ENCODE measurements at regions not wholly inside any gene's neighbourhood (a gene's known extent, or its start where the extent isn't known, plus 50 kb on each side); places are given as distances from the start of the nearest gene placed in this dataset.

GRCh38 chr19:28703400-28703956 is 509.5 kb downstream of the UQCRFS1 start:
- H3K9me2 ChIP-seq (replicated peaks; ENCODE audit: low read depth, low read length) = no peaks in the 10 kb centered on the region
- no peaks in the 10 kb centered on the region for H3K27me3 ChIP-seq (ENCODE audit: insufficient read depth, low read length, poor library complexity, severe bottlenecking)
- H3K79me2 ChIP-seq (ENCODE audit: insufficient read depth, low read length) = no peaks in the 10 kb centered on the region
- no peak overlapping the region for H3K9ac ChIP-seq (ENCODE audit: low read depth, low read length, poor library complexity, severe bottlenecking)
- no peak overlapping the region for H3K4me3 ChIP-seq (ENCODE audit: low read length, poor library complexity, severe bottlenecking)
- TF ChIP-seq CTCF (conservative IDR thresholded peaks at IDR 0.05; ENCODE audit: low read length) = no peak
- TF ChIP-seq EZH2phosphoT487 (IDR thresholded peaks at IDR 0.05; ENCODE audit: borderline replicate concordance) = no peak
- no peaks in the 10 kb centered on the region for H4K20me1 ChIP-seq (ENCODE audit: insufficient read depth, low read length, poor library complexity, severe bottlenecking)
- H3K4me1 ChIP-seq (ENCODE audit: insufficient read depth, low read length, poor library complexity, severe bottlenecking) = no peaks in the 10 kb centered on the region
- H2AFZ ChIP-seq (ENCODE audit: low read length) = no peak overlapping the region
- no peak overlapping the region for H3K4me2 ChIP-seq (ENCODE audit: low read depth, low read length, poor library complexity, severe bottlenecking)
- H3K36me3 ChIP-seq (ENCODE audit: insufficient read depth, low read length) = no peaks in the 10 kb centered on the region
- no peaks in the 10 kb centered on the region for H3F3A ChIP-seq (ENCODE audit: low read depth)
- H3K9me3 ChIP-seq (ENCODE audit: insufficient read depth, low read depth, low read length) = no peaks in the 10 kb centered on the region

GRCh38 chr19:28701491-28701890 is 511.5 kb downstream of the UQCRFS1 start:
- H3K79me2 ChIP-seq (ENCODE audit: insufficient read depth, low read length) = no peaks in the 10 kb centered on the region
- no peaks in the 10 kb centered on the region for H4K20me1 ChIP-seq (ENCODE audit: insufficient read depth, low read length, poor library complexity, severe bottlenecking)
- no peaks in the 10 kb centered on the region for H3K9me2 ChIP-seq (replicated peaks; ENCODE audit: low read depth, low read length)
- H2AFZ ChIP-seq (ENCODE audit: low read length) = no peak overlapping the region
- H3K4me3 ChIP-seq (ENCODE audit: low read length, poor library complexity, severe bottlenecking) = no peak overlapping the region
- no peaks in the 10 kb centered on the region for H3K36me3 ChIP-seq (ENCODE audit: insufficient read depth, low read length)
- H3K9me3 ChIP-seq (ENCODE audit: insufficient read depth, low read depth, low read length) = no peaks in the 10 kb centered on the region; the same call in 1 of the 2 replicates
- H3F3A ChIP-seq (ENCODE audit: low read depth) = no peaks in the 10 kb centered on the region
- no peak overlapping the region for H3K9ac ChIP-seq (ENCODE audit: low read depth, low read length, poor library complexity, severe bottlenecking)
- H3K4me1 ChIP-seq (ENCODE audit: insufficient read depth, low read length, poor library complexity, severe bottlenecking) = no peaks in the 10 kb centered on the region
- H3K4me2 ChIP-seq (ENCODE audit: low read depth, low read length, poor library complexity, severe bottlenecking) = no peak overlapping the region
- no peak for TF ChIP-seq CTCF (conservative IDR thresholded peaks at IDR 0.05; ENCODE audit: low read length)
- no peak for TF ChIP-seq EZH2phosphoT487 (IDR thresholded peaks at IDR 0.05; ENCODE audit: borderline replicate concordance)
- H3K27me3 ChIP-seq (ENCODE audit: insufficient read depth, low read length, poor library complexity, severe bottlenecking) = no peaks in the 10 kb centered on the region

- Histone ChIP-seq H3K4me2 (ENCODE audit: low read depth, low read length, poor library complexity, severe bottlenecking) (no peak overlapping the region), H4K20me1 (ENCODE audit: insufficient read depth, low read length, poor library complexity, severe bottlenecking) (no peaks in the 10 kb centered on the region), H3F3A (ENCODE audit: low read depth) (no peaks in the 10 kb centered on the region), H3K27me3 (ENCODE audit: insufficient read depth, low read length, poor library complexity, severe bottlenecking) (no peaks in the 10 kb centered on the region), H3K4me1 (ENCODE audit: insufficient read depth, low read length, poor library complexity, severe bottlenecking) (no peaks in the 10 kb centered on the region), H3K36me3 (ENCODE audit: insufficient read depth, low read length) (no peaks in the 10 kb centered on the region), H2AFZ (ENCODE audit: low read length) (no peak overlapping the region), H3K4me3 (ENCODE audit: low read length, poor library complexity, severe bottlenecking) (no peak overlapping the region), H3K9me3 (ENCODE audit: insufficient read depth, low read depth, low read length) (no peaks in the 10 kb centered on the region; the same call in 1 of the 2 replicates), H3K79me2 (ENCODE audit: insufficient read depth, low read length) (no peaks in the 10 kb centered on the region), H3K9me2 (replicated peaks; ENCODE audit: low read depth, low read length) (no peaks in the 10 kb centered on the region), H3K9ac (ENCODE audit: low read depth, low read length, poor library complexity, severe bottlenecking) (no peak overlapping the region)
- TF ChIP-seq CTCF (conservative IDR thresholded peaks at IDR 0.05; ENCODE audit: low read length) (no peak), EZH2phosphoT487 (IDR thresholded peaks at IDR 0.05; ENCODE audit: borderline replicate concordance) (no peak)
Measured at GRCh38 chr19:28700176-28700575, 512.8 kb downstream of the UQCRFS1 start.

Data from Loucy (cell line).